Activated B cell treated with CpG ODN at 0.5 μM for 24 hours (primary cell): ENCODE measurements at regions not wholly inside any gene's neighbourhood (a gene's known extent, or its start where the extent isn't known, plus 50 kb on each side); places are given as distances from the start of the nearest gene placed in this dataset.

Source experiments
- ATAC-seq: fragments of 200-7000 bp; cut with Tn5 transposase; one replicate; pipeline ENCODE4 v1.10.0; 2021; ENCODE audit warnings: low read depth, mild to moderate bottlenecking, moderate library complexity
- CTCF ChIA-PET: fragments of 350-600 bp; sonication (Branson Sonifier 250); formaldehyde crosslinking; loops from one replicate; lab custom pipeline; 2021; ENCODE audit warnings: antibody characterized with exemption; lab: Charles Lee
- POLR2A ChIA-PET: fragments of 350-600 bp; sonication (Branson Sonifier 250); formaldehyde crosslinking; loops from one replicate; lab custom pipeline; 2021; ENCODE audit warnings: antibody characterized with exemption; lab: Charles Lee
- DNase-seq: peaks from one replicate; pipeline ENCODE4 v3.0.0; 2022
- H3K27ac Mint-ChIP-seq: one replicate; pipeline ENCODE4 v1.8.0; 2020; ENCODE audit warnings: mixed read lengths
- H3K27me3 Mint-ChIP-seq: one replicate; pipeline ENCODE4 v1.8.0; 2021; ENCODE audit warnings: mixed read lengths
- H3K36me3 Mint-ChIP-seq: one replicate; pipeline ENCODE4 v1.8.0; 2021; ENCODE audit warnings: low read depth, mixed read lengths
- H3K4me1 Mint-ChIP-seq: one replicate; pipeline ENCODE4 v1.8.0; 2021; ENCODE audit warnings: mixed read lengths
- H3K4me3 Mint-ChIP-seq: one replicate; pipeline ENCODE4 v1.8.0; 2020; ENCODE audit warnings: mild to moderate bottlenecking, mixed read lengths
- H3K9me3 Mint-ChIP-seq: one replicate; pipeline ENCODE4 v1.8.0; 2020; ENCODE audit warnings: mixed read lengths
- intact Hi-C: fragments of 100-400 bp; cut with micrococcal nuclease; formaldehyde crosslinking; loops from one replicate; pipeline ENCODE4 v1.15.1; 2024
- TF ChIP-seq, protein P1 (sequence below): fragments of 200-600 bp; IDR thresholded peaks from one replicate; pipeline ENCODE4 v1.8.0; 2022; ENCODE audit warnings: antibody characterized with exemption, mild to moderate bottlenecking

DNA sequence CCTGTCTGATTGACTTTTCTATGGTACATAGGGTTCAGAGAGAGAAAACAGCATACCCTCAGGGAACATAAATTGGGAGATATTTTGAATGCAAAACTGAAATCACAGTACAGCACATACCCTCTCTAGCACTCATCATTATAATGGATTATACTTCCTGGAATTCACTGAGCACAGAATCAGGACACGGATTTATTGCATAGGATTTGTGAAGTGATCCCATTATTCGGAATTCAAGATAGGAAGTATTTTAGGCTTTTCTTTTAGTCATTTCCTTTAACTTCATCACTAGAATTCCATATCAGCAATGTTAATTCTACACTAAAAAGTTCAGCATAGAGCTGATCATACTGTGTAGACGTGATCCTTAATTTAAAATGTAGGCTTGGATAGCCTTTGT, 407.0 kb downstream of the PID1 start:
- Mint-ChIP-seq H3K9me3 (peaks cover 5% of the 10 kb centered on the region), H3K27me3 (no peaks in the 10 kb centered on the region), H3K27ac (no peak overlapping the region), H3K36me3 (no peaks in the 10 kb centered on the region), H3K4me3 (no peak overlapping the region), H3K4me1 (no peaks in the 10 kb centered on the region)
- TF ChIP-seq, protein P1, sequence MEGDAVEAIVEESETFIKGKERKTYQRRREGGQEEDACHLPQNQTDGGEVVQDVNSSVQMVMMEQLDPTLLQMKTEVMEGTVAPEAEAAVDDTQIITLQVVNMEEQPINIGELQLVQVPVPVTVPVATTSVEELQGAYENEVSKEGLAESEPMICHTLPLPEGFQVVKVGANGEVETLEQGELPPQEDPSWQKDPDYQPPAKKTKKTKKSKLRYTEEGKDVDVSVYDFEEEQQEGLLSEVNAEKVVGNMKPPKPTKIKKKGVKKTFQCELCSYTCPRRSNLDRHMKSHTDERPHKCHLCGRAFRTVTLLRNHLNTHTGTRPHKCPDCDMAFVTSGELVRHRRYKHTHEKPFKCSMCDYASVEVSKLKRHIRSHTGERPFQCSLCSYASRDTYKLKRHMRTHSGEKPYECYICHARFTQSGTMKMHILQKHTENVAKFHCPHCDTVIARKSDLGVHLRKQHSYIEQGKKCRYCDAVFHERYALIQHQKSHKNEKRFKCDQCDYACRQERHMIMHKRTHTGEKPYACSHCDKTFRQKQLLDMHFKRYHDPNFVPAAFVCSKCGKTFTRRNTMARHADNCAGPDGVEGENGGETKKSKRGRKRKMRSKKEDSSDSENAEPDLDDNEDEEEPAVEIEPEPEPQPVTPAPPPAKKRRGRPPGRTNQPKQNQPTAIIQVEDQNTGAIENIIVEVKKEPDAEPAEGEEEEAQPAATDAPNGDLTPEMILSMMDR: no peak
- POLR2A ChIA-PET: no interaction called here
- CTCF ChIA-PET: no interaction called here
- DNase-seq (no peak), ATAC-seq (no peak)
- intact Hi-C loops: no loop called here

DNA sequence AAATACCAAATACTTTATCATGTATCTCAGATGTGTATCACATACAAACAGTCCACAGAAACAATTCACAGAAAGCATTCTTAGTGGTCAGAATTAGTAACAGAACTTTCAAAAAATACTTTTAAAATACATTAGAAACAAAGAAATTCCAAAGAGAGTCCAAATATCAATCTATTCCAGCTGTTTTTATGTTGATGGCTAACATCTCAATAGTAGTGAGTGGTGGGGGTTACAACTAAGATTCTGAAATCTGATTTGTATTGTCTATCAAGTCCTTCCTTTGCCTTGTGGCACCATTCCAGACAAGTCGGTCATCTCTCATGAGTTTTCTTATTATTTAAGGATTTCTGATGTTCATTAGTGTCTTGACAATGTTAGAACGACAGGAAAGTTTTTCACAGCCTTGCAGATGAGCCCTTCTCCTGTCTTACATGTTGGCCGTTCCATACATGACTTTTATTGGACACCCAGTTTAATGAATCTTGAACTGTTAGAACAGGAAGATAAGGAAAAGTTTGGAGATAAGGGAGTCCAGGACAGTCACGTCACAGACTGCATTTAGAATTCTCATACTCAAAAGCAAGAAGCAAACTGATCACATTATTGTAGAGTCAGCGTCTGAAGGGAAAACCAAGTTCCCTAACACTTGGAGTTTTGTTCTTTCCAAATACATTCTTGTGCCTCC, 410.3 kb downstream of the PID1 start:
- Mint-ChIP-seq H3K27ac (no peak overlapping the region), H3K36me3 (no peaks in the 10 kb centered on the region), H3K4me3 (no peak overlapping the region), H3K4me1 (no peaks in the 10 kb centered on the region), H3K9me3 (peaks cover 4% of the 10 kb centered on the region), H3K27me3 (no peaks in the 10 kb centered on the region)
- intact Hi-C loops: no loop called here
- POLR2A ChIA-PET: no interaction called here
- ATAC-seq: no peak
- CTCF ChIA-PET: no interaction called here
- no peak for DNase-seq
- TF ChIP-seq, protein P1: no peak

DNA sequence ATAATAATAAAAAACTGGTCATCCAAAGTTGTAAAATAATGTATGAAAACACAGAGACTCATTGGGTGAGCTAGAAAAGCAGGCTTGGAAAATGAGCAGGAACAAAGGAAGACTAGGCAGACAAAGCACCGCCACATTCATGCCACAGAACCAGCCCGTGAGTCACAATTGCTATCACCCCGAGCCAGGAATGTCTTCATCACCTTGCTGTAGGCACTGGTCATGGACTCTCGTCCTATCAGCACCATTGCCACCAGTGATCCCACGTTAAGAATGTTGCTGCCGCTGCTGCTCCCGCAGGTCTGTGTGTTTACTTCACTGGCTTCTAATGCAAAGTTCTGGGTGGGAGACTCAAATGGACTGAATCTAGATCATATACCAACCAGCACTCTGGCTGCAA, 417.9 kb downstream of the PID1 start:
- ATAC-seq (no peak), DNase-seq (no peak)
- ChIA-PET CTCF (no interaction called here), POLR2A (no interaction called here)
- TF ChIP-seq, protein P1: no peak
- peaks cover 8% of the 10 kb centered on the region for H3K9me3 Mint-ChIP-seq
- no peaks in the 10 kb centered on the region for H3K4me1 Mint-ChIP-seq
- intact Hi-C loops: no loop called here
- H3K27ac Mint-ChIP-seq: no peak overlapping the region
- H3K36me3 Mint-ChIP-seq: no peaks in the 10 kb centered on the region
- no peaks in the 10 kb centered on the region for H3K27me3 Mint-ChIP-seq
- no peak overlapping the region for H3K4me3 Mint-ChIP-seq

DNA sequence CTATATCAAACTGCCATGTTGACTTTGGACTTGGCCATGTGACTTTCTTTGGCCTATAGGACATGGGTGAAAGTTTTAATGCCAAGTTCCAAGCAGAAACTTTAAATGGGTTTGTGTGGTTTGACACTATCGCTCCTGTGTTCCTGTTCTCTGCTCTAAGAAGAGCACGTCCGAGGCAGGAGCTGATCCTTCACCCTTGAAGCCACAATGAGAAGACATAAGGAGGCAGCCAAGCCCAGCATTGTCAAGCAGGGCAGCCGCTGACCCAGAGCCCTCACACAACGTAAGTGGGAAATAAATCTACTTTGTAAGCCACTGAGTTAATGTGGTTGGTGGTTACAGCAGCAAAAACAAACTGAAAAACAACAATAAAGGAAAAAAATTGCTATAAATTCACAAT, 422.4 kb downstream of the PID1 start:
- intact Hi-C loops: no loop called here
- ATAC-seq (no peak), DNase-seq (no peak)
- Mint-ChIP-seq H3K4me3 (no peak overlapping the region), H3K4me1 (no peaks in the 10 kb centered on the region), H3K27me3 (no peaks in the 10 kb centered on the region), H3K27ac (no peak overlapping the region), H3K9me3 (peaks cover 4% of the 10 kb centered on the region), H3K36me3 (no peaks in the 10 kb centered on the region)
- ChIA-PET POLR2A (no interaction called here), CTCF (no interaction called here)
- TF ChIP-seq, protein P1: no peak

DNA sequence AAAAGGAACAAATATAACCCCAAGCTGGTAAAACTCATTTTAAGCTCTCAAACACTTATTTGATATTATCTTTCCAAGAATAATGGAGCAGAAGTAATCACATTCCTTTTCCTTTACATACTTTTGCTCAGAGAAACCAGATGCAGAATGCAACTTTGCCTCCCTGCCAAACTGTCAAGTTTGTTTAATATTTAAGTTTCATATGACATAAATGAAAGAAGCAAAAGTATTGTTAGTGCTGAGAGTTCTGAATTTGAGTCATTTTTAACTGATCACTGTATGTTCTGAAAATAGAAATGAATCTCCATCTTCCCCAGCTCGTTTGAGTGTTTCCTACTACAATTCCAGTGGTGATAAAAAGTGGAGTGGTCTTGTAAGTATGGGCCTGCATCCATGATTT, 423.4 kb downstream of the PID1 start:
- DNase-seq: no peak
- Mint-ChIP-seq H3K4me1 (no peaks in the 10 kb centered on the region), H3K27me3 (no peaks in the 10 kb centered on the region), H3K27ac (no peak overlapping the region), H3K9me3 (peaks cover 4% of the 10 kb centered on the region), H3K4me3 (no peak overlapping the region), H3K36me3 (no peaks in the 10 kb centered on the region)
- no peak for ATAC-seq
- ChIA-PET CTCF (no interaction called here), POLR2A (no interaction called here)
- TF ChIP-seq, protein P1: no peak
- intact Hi-C loops: no loop called here
